ENCODE measurements at regions not wholly inside any gene's neighbourhood (a gene's known extent, or its start where the extent isn't known, plus 50 kb on each side); places are given as distances from the start of the nearest gene placed in this dataset.

- Histone ChIP-seq H3K4me2 (ENCODE audit: low read depth, low read length, poor library complexity, severe bottlenecking) (no peak overlapping the region), H3K9me3 (ENCODE audit: insufficient read depth, low read length) (no peaks in the 10 kb centered on the region), H3K36me3 (ENCODE audit: low read length) (no peaks in the 10 kb centered on the region), H3F3A (ENCODE audit: insufficient read depth) (no peaks in the 10 kb centered on the region), H3K4me3 (ENCODE audit: insufficient read depth, low read length, poor library complexity, severe bottlenecking) (no peak overlapping the region), H3K9ac (ENCODE audit: low read length) (no peak overlapping the region), H4K20me1 (ENCODE audit: low read depth, low read length) (no peaks in the 10 kb centered on the region), H2AFZ (ENCODE audit: low read depth, low read length, severe bottlenecking) (no peak overlapping the region), H3K27me3 (ENCODE audit: low read length) (no peaks in the 10 kb centered on the region), H3K27ac (ENCODE audit: low read depth, low read length) (no peak overlapping the region), H3K79me2 (ENCODE audit: insufficient read depth, low read length) (no peaks in the 10 kb centered on the region), H3K9me2 (replicated peaks; ENCODE audit: insufficient read depth, low read length) (no peaks in the 10 kb centered on the region)
- no peak for TF ChIP-seq EZH2phosphoT487 (conservative IDR thresholded peaks at IDR 0.05; ENCODE audit: low read length)
- TF ChIP-seq, protein P1, sequence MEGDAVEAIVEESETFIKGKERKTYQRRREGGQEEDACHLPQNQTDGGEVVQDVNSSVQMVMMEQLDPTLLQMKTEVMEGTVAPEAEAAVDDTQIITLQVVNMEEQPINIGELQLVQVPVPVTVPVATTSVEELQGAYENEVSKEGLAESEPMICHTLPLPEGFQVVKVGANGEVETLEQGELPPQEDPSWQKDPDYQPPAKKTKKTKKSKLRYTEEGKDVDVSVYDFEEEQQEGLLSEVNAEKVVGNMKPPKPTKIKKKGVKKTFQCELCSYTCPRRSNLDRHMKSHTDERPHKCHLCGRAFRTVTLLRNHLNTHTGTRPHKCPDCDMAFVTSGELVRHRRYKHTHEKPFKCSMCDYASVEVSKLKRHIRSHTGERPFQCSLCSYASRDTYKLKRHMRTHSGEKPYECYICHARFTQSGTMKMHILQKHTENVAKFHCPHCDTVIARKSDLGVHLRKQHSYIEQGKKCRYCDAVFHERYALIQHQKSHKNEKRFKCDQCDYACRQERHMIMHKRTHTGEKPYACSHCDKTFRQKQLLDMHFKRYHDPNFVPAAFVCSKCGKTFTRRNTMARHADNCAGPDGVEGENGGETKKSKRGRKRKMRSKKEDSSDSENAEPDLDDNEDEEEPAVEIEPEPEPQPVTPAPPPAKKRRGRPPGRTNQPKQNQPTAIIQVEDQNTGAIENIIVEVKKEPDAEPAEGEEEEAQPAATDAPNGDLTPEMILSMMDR (IDR thresholded peaks at IDR 0.05; ENCODE audit: insufficient read depth, low read length, poor library complexity, severe bottlenecking): no peak
These were observed 492.0 kb upstream of the CNTNAP2 start for GRCh38 chr7:145624618-145625017.

DNA sequence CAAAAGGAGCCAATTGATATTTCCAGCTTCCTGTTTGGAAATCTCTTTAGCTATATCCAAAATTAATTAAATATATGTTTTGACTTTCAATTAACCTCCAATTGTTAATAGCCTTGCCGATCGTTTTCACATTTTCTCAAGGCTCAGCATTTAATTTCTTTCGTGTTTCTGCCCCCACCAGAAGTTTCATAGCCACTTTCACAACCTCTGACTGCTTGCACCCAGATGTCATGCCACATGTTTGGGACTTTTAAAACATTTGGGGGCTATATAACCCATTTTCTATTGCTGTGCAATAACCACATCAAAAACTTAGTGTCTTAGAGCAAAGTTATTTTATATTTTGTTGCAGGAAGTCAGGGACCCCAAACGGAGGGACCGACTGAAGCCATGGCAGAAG is 510.6 kb upstream of the CNTNAP2 start:
- Histone ChIP-seq H3F3A (ENCODE audit: insufficient read depth) (no peaks in the 10 kb centered on the region), H3K4me3 (ENCODE audit: insufficient read depth, low read length, poor library complexity, severe bottlenecking) (no peak overlapping the region), H4K20me1 (ENCODE audit: low read depth, low read length) (no peaks in the 10 kb centered on the region), H3K9me2 (replicated peaks; ENCODE audit: insufficient read depth, low read length) (no peaks in the 10 kb centered on the region), H3K27me3 (ENCODE audit: low read length) (no peaks in the 10 kb centered on the region), H3K36me3 (ENCODE audit: low read length) (no peaks in the 10 kb centered on the region), H3K9ac (ENCODE audit: low read length) (no peak overlapping the region), H3K79me2 (ENCODE audit: insufficient read depth, low read length) (no peaks in the 10 kb centered on the region), H2AFZ (ENCODE audit: low read depth, low read length, severe bottlenecking) (no peak overlapping the region), H3K27ac (ENCODE audit: low read depth, low read length) (no peak overlapping the region), H3K4me2 (ENCODE audit: low read depth, low read length, poor library complexity, severe bottlenecking) (no peak overlapping the region), H3K9me3 (ENCODE audit: insufficient read depth, low read length) (no peaks in the 10 kb centered on the region)
- TF ChIP-seq EZH2phosphoT487 (conservative IDR thresholded peaks at IDR 0.05; ENCODE audit: low read length): no peak
- TF ChIP-seq, protein P1 (IDR thresholded peaks at IDR 0.05; ENCODE audit: insufficient read depth, low read length, poor library complexity, severe bottlenecking): no peak

DNA sequence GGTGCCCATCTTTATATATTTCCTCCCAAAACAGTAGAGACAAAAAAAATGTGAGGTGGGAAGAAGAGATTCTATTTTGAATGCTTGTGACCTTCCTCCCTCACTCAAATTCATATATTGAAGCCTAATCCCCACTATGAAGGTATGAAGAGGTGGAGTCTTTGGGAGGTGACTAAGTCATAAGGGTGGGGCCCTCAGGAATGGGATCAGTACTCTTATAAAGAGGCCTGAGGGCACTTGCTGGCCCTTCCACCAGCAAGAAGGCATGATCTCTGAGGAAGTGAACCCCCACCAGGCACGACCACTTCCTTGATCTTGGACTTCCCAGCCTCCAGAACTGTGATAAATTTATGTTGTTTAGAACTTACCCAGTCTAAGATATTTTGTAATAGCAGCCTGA is 517.2 kb upstream of the CNTNAP2 start:
- H3K27ac ChIP-seq (ENCODE audit: low read depth, low read length): no peak overlapping the region
- H3K4me3 ChIP-seq (ENCODE audit: insufficient read depth, low read length, poor library complexity, severe bottlenecking): no peak overlapping the region
- no peak overlapping the region for H3K4me2 ChIP-seq (ENCODE audit: low read depth, low read length, poor library complexity, severe bottlenecking)
- H3K79me2 ChIP-seq (ENCODE audit: insufficient read depth, low read length): no peaks in the 10 kb centered on the region
- H3K9me2 ChIP-seq (replicated peaks; ENCODE audit: insufficient read depth, low read length): no peaks in the 10 kb centered on the region
- no peak for TF ChIP-seq EZH2phosphoT487 (conservative IDR thresholded peaks at IDR 0.05; ENCODE audit: low read length)
- no peak overlapping the region for H3K9ac ChIP-seq (ENCODE audit: low read length)
- H3K27me3 ChIP-seq (ENCODE audit: low read length): no peaks in the 10 kb centered on the region
- H2AFZ ChIP-seq (ENCODE audit: low read depth, low read length, severe bottlenecking): no peak overlapping the region
- H4K20me1 ChIP-seq (ENCODE audit: low read depth, low read length): no peaks in the 10 kb centered on the region
- no peaks in the 10 kb centered on the region for H3K36me3 ChIP-seq (ENCODE audit: low read length)
- no peaks in the 10 kb centered on the region for H3F3A ChIP-seq (ENCODE audit: insufficient read depth)
- no peaks in the 10 kb centered on the region for H3K9me3 ChIP-seq (ENCODE audit: insufficient read depth, low read length)

DNA sequence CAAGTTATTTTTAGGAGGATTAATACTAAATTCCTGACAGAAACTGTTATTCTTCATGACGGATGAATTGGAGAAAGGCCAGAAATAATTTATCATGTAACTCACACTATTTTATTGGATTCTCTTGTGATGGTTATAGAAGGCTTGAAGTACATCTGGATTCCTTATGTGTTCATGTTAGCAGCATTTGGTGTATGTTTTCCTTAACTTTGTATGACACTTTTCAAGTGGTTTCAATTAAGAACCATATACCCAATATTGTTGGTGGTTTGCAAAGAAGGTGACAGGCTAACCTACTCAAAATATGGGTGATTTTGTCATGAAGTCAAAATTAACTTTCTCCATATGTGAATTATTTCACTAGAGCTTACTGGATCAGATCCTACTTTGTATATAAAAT is 532.2 kb upstream of the CNTNAP2 start:
- Histone ChIP-seq H4K20me1 (ENCODE audit: low read depth, low read length) (no peaks in the 10 kb centered on the region), H3K9me2 (replicated peaks; ENCODE audit: insufficient read depth, low read length) (no peaks in the 10 kb centered on the region), H3F3A (ENCODE audit: insufficient read depth) (no peaks in the 10 kb centered on the region), H3K27me3 (ENCODE audit: low read length) (no peaks in the 10 kb centered on the region), H2AFZ (ENCODE audit: low read depth, low read length, severe bottlenecking) (no peak overlapping the region), H3K79me2 (ENCODE audit: insufficient read depth, low read length) (no peaks in the 10 kb centered on the region), H3K27ac (ENCODE audit: low read depth, low read length) (no peak overlapping the region), H3K9me3 (ENCODE audit: insufficient read depth, low read length) (no peaks in the 10 kb centered on the region; the same call in 1 of the 2 replicates), H3K4me3 (ENCODE audit: insufficient read depth, low read length, poor library complexity, severe bottlenecking) (no peak overlapping the region), H3K36me3 (ENCODE audit: low read length) (no peaks in the 10 kb centered on the region), H3K4me2 (ENCODE audit: low read depth, low read length, poor library complexity, severe bottlenecking) (no peak overlapping the region), H3K9ac (ENCODE audit: low read length) (no peak overlapping the region)
- no peak for TF ChIP-seq EZH2phosphoT487 (conservative IDR thresholded peaks at IDR 0.05; ENCODE audit: low read length)
- TF ChIP-seq, protein P1 (IDR thresholded peaks at IDR 0.05; ENCODE audit: insufficient read depth, low read length, poor library complexity, severe bottlenecking): no peak

All from SU-DHL-6 (cell line).